GM04503 (cell line): ENCODE measurements at regions not wholly inside any gene's neighbourhood (a gene's known extent, or its start where the extent isn't known, plus 50 kb on each side); places are given as distances from the start of the nearest gene placed in this dataset.

Experiments
- DNase-seq: peaks from one replicate; pipeline ENCODE4 v3.0.0-alpha.2; 2012; ENCODE audit warnings: low read depth

GRCh38 chr10:78802431-78802830 lies 266.3 kb upstream of the ZMIZ1 start:
- DNase-seq = no peak

DNA sequence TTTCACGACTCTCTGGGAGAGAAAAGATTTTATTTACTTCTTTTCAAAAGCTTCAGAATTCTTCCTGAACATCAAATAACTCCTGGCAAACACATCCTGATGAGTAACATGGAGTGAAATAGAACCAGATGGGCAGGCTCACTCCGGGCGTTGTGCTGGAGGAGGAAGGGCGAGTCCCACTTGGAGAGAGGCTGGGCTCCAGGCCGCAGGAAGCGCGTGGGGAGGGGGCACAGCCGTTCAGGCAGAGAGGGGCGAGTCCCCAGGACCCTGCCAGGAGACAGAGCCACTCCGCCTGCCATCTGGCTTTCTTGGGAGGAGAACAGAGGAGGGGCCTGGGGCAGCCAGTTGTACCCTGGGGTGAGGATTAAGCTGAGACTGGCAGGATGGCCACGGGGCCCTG lies 265.9 kb upstream of the ZMIZ1 start:
- peak; percentile 50 for DNase-seq

- DNase-seq = no peak
Measured at GRCh38 chr10:78803710-78804109, 265.1 kb upstream of the ZMIZ1 start.

- no peak for DNase-seq
Measured at GRCh38 chr10:78804411-78805032, 264.2 kb upstream of the ZMIZ1 start.

DNA sequence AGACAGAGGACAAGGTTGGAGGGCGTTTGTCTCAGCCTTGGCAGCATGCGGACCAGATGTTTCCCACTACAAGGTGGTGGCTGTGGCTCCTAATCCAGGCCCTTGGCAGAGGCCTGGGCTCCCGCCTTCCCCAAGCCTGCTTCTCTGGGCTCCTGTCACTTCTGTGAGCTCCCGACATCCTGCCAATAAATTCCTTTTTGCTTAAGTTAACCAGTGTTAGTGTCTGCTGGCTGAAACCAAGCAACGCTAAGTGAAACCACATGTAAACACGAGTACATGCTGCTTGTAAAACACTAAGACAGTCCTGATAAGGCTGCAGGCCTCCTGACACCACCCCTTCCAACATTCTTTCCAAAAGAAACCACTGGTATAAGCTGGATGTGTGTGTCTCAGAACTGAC lies 263.6 kb upstream of the ZMIZ1 start:
- DNase-seq = peak; percentile 99

DNA sequence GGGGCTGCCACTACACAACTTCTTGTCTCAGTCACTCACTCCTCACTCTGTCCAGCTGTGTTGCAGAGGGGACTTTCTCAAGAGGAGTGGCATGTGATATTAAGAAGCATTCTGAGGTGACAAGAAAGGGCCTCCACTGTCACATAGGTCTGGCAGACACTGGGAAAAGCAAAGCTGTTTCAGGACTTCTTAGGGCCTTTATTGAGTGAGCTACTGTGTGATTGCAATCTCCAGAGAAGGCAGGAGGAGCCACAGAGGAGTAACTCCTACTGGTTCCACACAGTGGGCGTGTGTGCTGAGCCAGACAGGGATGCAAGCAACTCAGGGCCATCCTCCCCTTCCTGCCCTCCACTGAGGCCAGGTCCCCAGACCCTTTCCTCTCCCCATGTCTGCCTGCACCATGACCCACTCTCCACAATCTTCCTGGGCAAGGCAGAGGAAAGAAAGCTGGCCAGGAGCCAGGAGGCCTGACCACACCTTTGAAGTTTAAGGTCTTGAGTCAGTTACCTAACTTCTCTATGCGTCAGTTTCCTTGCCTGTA lies 262.0 kb upstream of the ZMIZ1 start:
- no peak for DNase-seq

- DNase-seq = no peak
Measured at GRCh38 chr10:78807504-78808203, 261.1 kb upstream of the ZMIZ1 start.

- DNase-seq = no peak
Measured at GRCh38 chr10:78808286-78808685, 260.5 kb upstream of the ZMIZ1 start.

GRCh38 chr10:78808736-78809367 lies 259.9 kb upstream of the ZMIZ1 start:
- no peak for DNase-seq

- no peak for DNase-seq
Measured at GRCh38 chr10:78811174-78811573, 257.6 kb upstream of the ZMIZ1 start.

GRCh38 chr10:78812571-78813318 lies 256.0 kb upstream of the ZMIZ1 start:
- DNase-seq = no peak

DNA sequence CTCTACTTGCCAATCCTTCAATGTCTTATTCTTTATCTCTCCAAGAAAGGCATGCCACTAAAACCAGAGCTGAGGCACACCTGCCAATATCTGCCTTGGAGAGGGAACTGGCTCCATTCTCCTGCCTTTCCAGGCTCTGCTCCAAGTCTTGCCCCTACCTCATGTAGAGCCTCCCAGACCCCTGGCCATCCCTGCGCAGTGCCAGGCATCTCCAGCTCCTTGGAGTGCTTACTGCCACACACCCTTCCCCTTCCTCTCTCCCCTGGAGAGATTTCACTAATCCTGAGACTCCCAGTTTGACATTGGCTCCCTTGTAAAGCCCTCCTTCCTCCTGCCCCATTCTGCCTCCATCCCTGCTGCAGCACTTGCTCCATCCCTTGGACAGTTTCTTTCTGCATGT lies 255.2 kb upstream of the ZMIZ1 start:
- no peak for DNase-seq

- DNase-seq = no peak
Measured at GRCh38 chr10:78813998-78814399, 254.8 kb upstream of the ZMIZ1 start.

DNA sequence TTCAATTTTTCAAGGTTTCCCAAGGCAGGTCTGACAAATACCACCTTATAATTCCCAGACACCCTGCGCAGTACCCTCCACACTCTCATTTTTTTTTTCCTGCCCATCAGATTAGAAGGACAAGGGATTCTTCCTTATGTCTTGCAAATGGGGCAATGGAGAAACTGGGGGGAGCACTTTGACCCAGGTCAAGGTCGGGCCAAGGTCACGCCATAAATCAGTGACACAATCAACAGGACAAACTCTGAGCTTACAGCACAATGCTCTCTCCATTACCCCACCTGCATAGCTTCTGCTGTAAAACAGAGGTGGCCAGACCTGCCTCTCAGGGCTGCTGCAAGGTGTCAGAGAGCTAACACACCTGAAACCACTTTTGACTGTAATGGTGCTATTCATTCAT lies 254.4 kb upstream of the ZMIZ1 start:
- DNase-seq = no peak

GRCh38 chr10:78815702-78816334 lies 252.9 kb upstream of the ZMIZ1 start:
- no peak for DNase-seq

GRCh38 chr10:78817361-78817760 lies 251.4 kb upstream of the ZMIZ1 start:
- DNase-seq = no peak

GRCh38 chr10:78817804-78818203 lies 251.0 kb upstream of the ZMIZ1 start:
- DNase-seq = no peak

GRCh38 chr10:78819361-78820006 lies 249.3 kb upstream of the ZMIZ1 start:
- DNase-seq = no peak

DNA sequence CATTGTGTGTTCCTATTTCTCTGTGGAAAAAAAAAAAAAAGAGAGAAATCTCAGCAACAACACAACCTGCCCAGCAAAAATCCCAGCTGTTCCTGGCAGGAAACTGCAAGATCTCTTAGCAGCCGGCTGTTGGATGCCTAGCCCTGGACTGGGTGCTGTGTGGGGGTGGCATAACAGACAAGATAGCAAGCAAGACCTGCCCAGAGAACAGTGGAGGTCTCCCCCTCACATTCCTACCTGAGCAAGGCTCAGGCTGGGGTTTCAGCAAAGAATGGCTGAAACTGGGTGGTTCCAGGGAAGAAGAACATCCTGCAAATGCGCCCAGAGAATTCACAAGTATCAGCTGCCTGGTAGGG lies 248.8 kb upstream of the ZMIZ1 start:
- DNase-seq = no peak

GRCh38 chr10:78821052-78821451 lies 247.7 kb upstream of the ZMIZ1 start:
- no peak for DNase-seq

GRCh38 chr10:78828647-78829539 lies 239.9 kb upstream of the ZMIZ1 start:
- no peak for DNase-seq
